A549 (cell line): ENCODE measurements at regions not wholly inside any gene's neighbourhood (a gene's known extent, or its start where the extent isn't known, plus 50 kb on each side); places are given as distances from the start of the nearest gene placed in this dataset.

Experiments used
- ATOH8 ChIP-seq: fragments of 250-450 bp; sonication (Bioruptor Pico); IDR thresholded peaks from 2 replicates; pipeline ENCODE4 v1.5.0; 2020; ENCODE audit warnings: low read depth, mild to moderate bottlenecking, moderate library complexity
- CBX2 ChIP-seq: fragments of 200-600 bp; sonication (generic); IDR thresholded peaks from 2 replicates; pipeline ENCODE4 v1.6.1; 2016; ENCODE audit warnings: low read depth, mild to moderate bottlenecking, borderline replicate concordance
- CBX8 ChIP-seq: fragments of 200-600 bp; sonication (generic); IDR thresholded peaks from 2 replicates; pipeline ENCODE4 v1.6.1; 2016
- E2F6 ChIP-seq: IDR thresholded peaks from 2 replicates; pipeline ENCODE4 v1.6.1; 2012; ENCODE audit warnings: low read depth, borderline replicate concordance
- EHMT2 ChIP-seq: fragments of 200-600 bp; sonication (generic); IDR thresholded peaks from 2 replicates; pipeline ENCODE4 v1.6.1; 2016; ENCODE audit warnings: antibody characterized with exemption, low read depth, mild to moderate bottlenecking, moderate library complexity
- FOXS1 ChIP-seq: fragments of 250-450 bp; sonication (Bioruptor Pico); IDR thresholded peaks from 2 replicates; pipeline ENCODE4 v1.5.0; 2020; ENCODE audit warnings: mild to moderate bottlenecking, moderate library complexity
- HES2 ChIP-seq: fragments of >200 bp; sonication (Bioruptor Twin); formaldehyde crosslinking; IDR thresholded peaks from 2 replicates; pipeline ENCODE4 v1.6.1; 2016
- HMGXB4 ChIP-seq: fragments of 250-450 bp; sonication (Bioruptor Pico); IDR thresholded peaks from 2 replicates; pipeline ENCODE4 v1.5.0; 2021; ENCODE audit warnings: mild to moderate bottlenecking, moderate library complexity, borderline replicate concordance
- HOXA7 ChIP-seq: fragments of 250-450 bp; sonication (Bioruptor Pico); IDR thresholded peaks from 2 replicates; pipeline ENCODE4 v1.5.0; 2020; ENCODE audit warnings: mild to moderate bottlenecking, moderate library complexity
- JUN ChIP-seq, 2 experiments: fragments of >200 bp; sonication (Bioruptor Twin); formaldehyde crosslinking; IDR thresholded peaks; 2 replicates in 1 of 2; 3 replicates in 1 of 2; pipeline ENCODE4 v1.6.1; 2016 to 2017
- KDM1A ChIP-seq: fragments of 200-600 bp; sonication (generic); IDR thresholded peaks from 2 replicates; pipeline ENCODE4 v1.6.1; 2016; ENCODE audit warnings: low read depth, mild to moderate bottlenecking
- MAFK ChIP-seq: fragments of 450-650 bp; IDR thresholded peaks from 2 replicates; pipeline ENCODE4 v1.6.1; 2014; ENCODE audit not compliant: partially characterized antibody
- NPAS2 ChIP-seq: fragments of 250-450 bp; sonication (Bioruptor Pico); IDR thresholded peaks from 2 replicates; pipeline ENCODE4 v1.8.0; 2022; ENCODE audit warnings: mild to moderate bottlenecking, moderate library complexity, borderline replicate concordance
- PBX3 ChIP-seq: IDR thresholded peaks from 2 replicates; pipeline ENCODE4 v1.6.1; 2012
- POLR2AphosphoS2 ChIP-seq: conservative IDR thresholded peaks from 2 replicates; pipeline ENCODE4 v1.6.1; 2012; ENCODE audit warnings: low read length, improper control_type of control experiment, inconsistent platforms
- RARB ChIP-seq: fragments of 250-450 bp; sonication (Bioruptor Pico); IDR thresholded peaks from 2 replicates; pipeline ENCODE4 v1.8.0; 2021; ENCODE audit warnings: mild to moderate bottlenecking, moderate library complexity
- RNF2 ChIP-seq: fragments of 200-600 bp; sonication (generic); IDR thresholded peaks from 2 replicates; pipeline ENCODE4 v1.6.1; 2016; ENCODE audit warnings: low read depth, mild to moderate bottlenecking, antibody characterized with exemption, moderate library complexity, borderline replicate concordance
- SREBF2 ChIP-seq: fragments of 450-650 bp; IDR thresholded peaks from 2 replicates; pipeline ENCODE4 v1.6.1; 2014; ENCODE audit warnings: mild to moderate bottlenecking, moderate library complexity
- TFCP2L1 ChIP-seq: fragments of 250-450 bp; sonication (Bioruptor Pico); IDR thresholded peaks from 2 replicates; pipeline ENCODE4 v1.5.0; 2021; ENCODE audit warnings: mild to moderate bottlenecking
- TP53 ChIP-seq: fragments of 250-450 bp; sonication (Bioruptor Pico); IDR thresholded peaks from 2 replicates; pipeline ENCODE4 v1.5.0; 2021; ENCODE audit warnings: mild to moderate bottlenecking, moderate library complexity
- USF2 ChIP-seq: fragments of 450-650 bp; IDR thresholded peaks from 2 replicates; pipeline ENCODE4 v1.6.1; 2014; ENCODE audit warnings: antibody characterized with exemption
- ZFP36 ChIP-seq: fragments of 450-650 bp; IDR thresholded peaks from 2 replicates; pipeline ENCODE4 v1.6.1; 2014; ENCODE audit warnings: borderline replicate concordance; ENCODE audit not compliant: partially characterized antibody
- ZSCAN20 ChIP-seq: fragments of 250-450 bp; sonication (Bioruptor Pico); IDR thresholded peaks from 2 replicates; pipeline ENCODE4 v1.8.0; 2022; ENCODE audit warnings: mild to moderate bottlenecking, moderate library complexity

- no peak for TF ChIP-seq KDM1A
- TF ChIP-seq ZFP36 = no peak
- no peak for TF ChIP-seq HMGXB4 (CRISPR knock-in tag)
- no peak; the same call in 1 of the 2 replicates for TF ChIP-seq TFCP2L1
- no peak for TF ChIP-seq SREBF2
- TF ChIP-seq ZSCAN20 (CRISPR knock-in tag) = no peak
- TF ChIP-seq JUN (IDR thresholded peaks at IDR 0.05) = peak; percentile 84 to 89; a peak in 4 of 5 replicates
- no peak for TF ChIP-seq NPAS2 (CRISPR knock-in tag)
- no peak for TF ChIP-seq FOXS1 (CRISPR knock-in tag)
- no peak for TF ChIP-seq MAFK
- no peak for TF ChIP-seq CBX2
- no peak for TF ChIP-seq PBX3
- no peak for TF ChIP-seq CBX8
- TF ChIP-seq RNF2 = no peak
- TF ChIP-seq POLR2AphosphoS2 = no peak
- no peak for TF ChIP-seq USF2
- TF ChIP-seq HES2 = peak; percentile 77
- peak; percentile 91 for TF ChIP-seq ATOH8 (CRISPR knock-in tag)
- no peak; the same call in 1 of the 2 replicates for TF ChIP-seq RARB
- TF ChIP-seq E2F6 = peak; percentile 49; the same call in 1 of the 2 replicates
- TF ChIP-seq HOXA7 (CRISPR knock-in tag) = no peak
- no peak for TF ChIP-seq EHMT2
- TF ChIP-seq TP53 (CRISPR knock-in tag) = no peak
- TF ChIP-seq, all 56 proteins: peak for 16
Observed at GRCh38 chr3:40971191-40972168, 227.8 kb upstream of the CTNNB1 start (continued).
